22Rv1 (cell line): ENCODE measurements at regions not wholly inside any gene's neighbourhood (a gene's known extent, or its start where the extent isn't known, plus 50 kb on each side); places are given as distances from the start of the nearest gene placed in this dataset.

Experiments
- ZFX ChIP-seq: fragments of 450-650 bp; IDR thresholded peaks from 2 replicates; pipeline ENCODE4 v1.6.1; 2017; ENCODE audit warnings: antibody characterized with exemption, borderline replicate concordance
- TF ChIP-seq, protein P1 (sequence below): fragments of 450-650 bp; IDR thresholded peaks from 2 replicates; pipeline ENCODE4 v1.5.1; 2017; ENCODE audit warnings: mild to moderate bottlenecking

GRCh38 chr2:60657673-60658072 lies 98.4 kb upstream of the PAPOLG start:
- TF ChIP-seq, protein P1, sequence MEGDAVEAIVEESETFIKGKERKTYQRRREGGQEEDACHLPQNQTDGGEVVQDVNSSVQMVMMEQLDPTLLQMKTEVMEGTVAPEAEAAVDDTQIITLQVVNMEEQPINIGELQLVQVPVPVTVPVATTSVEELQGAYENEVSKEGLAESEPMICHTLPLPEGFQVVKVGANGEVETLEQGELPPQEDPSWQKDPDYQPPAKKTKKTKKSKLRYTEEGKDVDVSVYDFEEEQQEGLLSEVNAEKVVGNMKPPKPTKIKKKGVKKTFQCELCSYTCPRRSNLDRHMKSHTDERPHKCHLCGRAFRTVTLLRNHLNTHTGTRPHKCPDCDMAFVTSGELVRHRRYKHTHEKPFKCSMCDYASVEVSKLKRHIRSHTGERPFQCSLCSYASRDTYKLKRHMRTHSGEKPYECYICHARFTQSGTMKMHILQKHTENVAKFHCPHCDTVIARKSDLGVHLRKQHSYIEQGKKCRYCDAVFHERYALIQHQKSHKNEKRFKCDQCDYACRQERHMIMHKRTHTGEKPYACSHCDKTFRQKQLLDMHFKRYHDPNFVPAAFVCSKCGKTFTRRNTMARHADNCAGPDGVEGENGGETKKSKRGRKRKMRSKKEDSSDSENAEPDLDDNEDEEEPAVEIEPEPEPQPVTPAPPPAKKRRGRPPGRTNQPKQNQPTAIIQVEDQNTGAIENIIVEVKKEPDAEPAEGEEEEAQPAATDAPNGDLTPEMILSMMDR, result no peak
- no peak for TF ChIP-seq ZFX
